Right lobe of liver (tissue), 6 donors: ENCODE measurements at regions not wholly inside any gene's neighbourhood (a gene's known extent, or its start where the extent isn't known, plus 50 kb on each side); places are given as distances from the start of the nearest gene placed in this dataset.

ENCODE experiments used
- ATAC-seq, 4 donors: fragments of 200-7000 bp; cut with Tn5 transposase; one replicate each; pipeline ENCODE4 v1.9.1; 2020; ENCODE audit warnings: mild to moderate bottlenecking in 4 of 4, moderate library complexity in 4 of 4
- DNase-seq, 3 donors: peaks; one replicate each; pipeline ENCODE4 v3.0.0-alpha.2; 2020
- H3K27ac ChIP-seq, 3 donors: fragments of 200-600 bp; one replicate each; pipeline ENCODE4 v1.8.0; 2022
- H3K27me3 ChIP-seq, 2 donors: fragments of 200-600 bp; one replicate each; pipeline ENCODE4 v1.8.0; 2022
- H3K36me3 ChIP-seq, 4 donors: fragments of 200-600 bp; sonication (generic) in 1 of 4; one replicate each; pipeline versions ENCODE4 v1.5.1 to v1.8.0; 2017 to 2022; ENCODE audit warnings: control low read depth in 1 of 4
- H3K4me1 ChIP-seq, 4 donors: fragments of 200-600 bp; sonication (generic) in 1 of 4; one replicate each; pipeline versions ENCODE4 v1.5.1 to v1.8.0; 2017 to 2022; ENCODE audit warnings: control low read depth in 1 of 4
- H3K4me3 ChIP-seq, 3 donors: fragments of 200-600 bp; one replicate each; pipeline ENCODE4 v1.8.0; 2022
- H3K9me3 ChIP-seq, 4 donors: fragments of 200-600 bp; sonication (generic) in 1 of 4; one replicate each; pipeline versions ENCODE4 v1.5.1 to v1.8.0; 2017 to 2022; ENCODE audit warnings: control low read depth in 1 of 4
- CTCF ChIP-seq, 4 donors: fragments of 200-600 bp in 3 of 4; fragments of 450-650 bp in 1 of 4; IDR thresholded peaks; one replicate each; pipeline versions ENCODE4 v1.5.1 to v1.8.0; 2016 to 2022; ENCODE audit warnings: antibody characterized with exemption in 4 of 4, mild to moderate bottlenecking in 2 of 4
- POLR2A ChIP-seq: fragments of 450-650 bp; IDR thresholded peaks from one replicate; pipeline ENCODE4 v1.6.1; 2017; ENCODE audit warnings: antibody characterized with exemption, mild to moderate bottlenecking
- WGBS: methylation state at CpG from one replicate; pipeline ENCODE4 v1.1.6; 2018; ENCODE audit warnings: low coverage, low lambda C conversion rate; ENCODE audit not compliant: insufficient coverage; ENCODE audit errors: missing lambda C conversion rate; 5-methylcytosine and 5-hydroxymethylcytosine counted together
- intact Hi-C, 2 donors: fragments of 100-400 bp; cut with DNase I; formaldehyde crosslinking; loops; one replicate each; pipeline versions ENCODE4 v1.11.2 to v1.14.1; 2022
- donor health status: DM: no; HTN: yes; CAD: no.
- donor health status: DM: no; HTN: no; CAD: no.
- donor health status: DM: no; HTN: no; CAD: no.
- donor health status: DM: no; HTN: yes; CAD: no.
- donor health status: DM: no; HTN: yes; CAD: no.

GRCh38 chr18:3356614-3357013, 93.4 kb upstream of the TGIF1 start:
- no peaks in the 10 kb centered on the region for H3K4me1 ChIP-seq
- intact Hi-C loops: no loop called here
- H3K4me3 ChIP-seq: no peak overlapping the region
- no peaks in the 10 kb centered on the region for H3K36me3 ChIP-seq
- H3K27me3 ChIP-seq: no peaks in the 10 kb centered on the region
- no peaks in the 10 kb centered on the region for H3K9me3 ChIP-seq
- DNase-seq (no peak), ATAC-seq (no peak)
- WGBS: 58% methylated on average over 4 of the region's 4 CpGs
- H3K27ac ChIP-seq: no peak overlapping the region
- TF ChIP-seq POLR2A (no peak), CTCF (IDR thresholded peaks at IDR 0.05) (no peak)

- H3K4me3 ChIP-seq: no peak overlapping the region
- no peaks in the 10 kb centered on the region for H3K27me3 ChIP-seq
- no peak for ATAC-seq
- DNase-seq: no peak
- TF ChIP-seq POLR2A: no peak
- TF ChIP-seq CTCF (IDR thresholded peaks at IDR 0.05): no peak
- no peaks in the 10 kb centered on the region for H3K9me3 ChIP-seq
- H3K27ac ChIP-seq: no peak overlapping the region
- 69% methylated on average over 5 of the region's 5 CpGs for WGBS
- intact Hi-C loops: no loop called here
- H3K36me3 ChIP-seq: no peaks in the 10 kb centered on the region
- H3K4me1 ChIP-seq: no peaks in the 10 kb centered on the region
Observed at GRCh38 chr18:3357516-3357915, 92.5 kb upstream of the TGIF1 start.

- ATAC-seq (no peak), DNase-seq (no peak)
- TF ChIP-seq POLR2A: no peak
- TF ChIP-seq CTCF (IDR thresholded peaks at IDR 0.05): no peak
- Histone ChIP-seq H3K27ac (no peak overlapping the region), H3K4me3 (no peak overlapping the region), H3K4me1 (no peaks in the 10 kb centered on the region), H3K36me3 (no peaks in the 10 kb centered on the region), H3K9me3 (no peaks in the 10 kb centered on the region), H3K27me3 (no peaks in the 10 kb centered on the region)
- 45% methylated on average over 2 of the region's 6 CpGs for WGBS
- intact Hi-C loops: no loop called here
Observed at GRCh38 chr18:3358310-3358709, 91.7 kb upstream of the TGIF1 start.

GRCh38 chr18:3360211-3360610, 89.8 kb upstream of the TGIF1 start:
- intact Hi-C loops: no loop called here
- no peak overlapping the region for H3K4me3 ChIP-seq
- DNase-seq (no peak), ATAC-seq (no peak)
- no peak overlapping the region for H3K27ac ChIP-seq
- no peaks in the 10 kb centered on the region for H3K9me3 ChIP-seq
- H3K36me3 ChIP-seq: no peaks in the 10 kb centered on the region
- WGBS: 85% methylated on average over 11 of the region's 15 CpGs
- H3K4me1 ChIP-seq: no peaks in the 10 kb centered on the region
- TF ChIP-seq CTCF (IDR thresholded peaks at IDR 0.05) (no peak), POLR2A (no peak)
- no peaks in the 10 kb centered on the region for H3K27me3 ChIP-seq

- TF ChIP-seq CTCF (IDR thresholded peaks at IDR 0.05): no peak
- no peak for TF ChIP-seq POLR2A
- no peak for ATAC-seq
- H3K4me3 ChIP-seq: no peak overlapping the region
- peaks cover 0 to 6% (median 0%) of the 10 kb centered on the region in 4 donors for H3K4me1 ChIP-seq
- WGBS: 67% methylated on average over 5 of the region's 5 CpGs
- peak overlapping the region in 1 of 3 donors; percentile 53 for H3K27ac ChIP-seq
- intact Hi-C loops: no loop called here
- H3K27me3 ChIP-seq: no peaks in the 10 kb centered on the region
- H3K36me3 ChIP-seq: no peaks in the 10 kb centered on the region
- no peak for DNase-seq
- H3K9me3 ChIP-seq: no peaks in the 10 kb centered on the region
Observed at GRCh38 chr18:3367491-3368091, 82.4 kb upstream of the TGIF1 start.
